SH-SY5Y (cell line): ENCODE measurements at regions not wholly inside any gene's neighbourhood (a gene's known extent, or its start where the extent isn't known, plus 50 kb on each side); places are given as distances from the start of the nearest gene placed in this dataset.

Source experiments
- GATA2 ChIP-seq: IDR thresholded peaks from 2 replicates; pipeline ENCODE4 v1.6.1; 2011; ENCODE audit warnings: mild to moderate bottlenecking, low read depth, low read length
- GATA3 ChIP-seq: IDR thresholded peaks from 2 replicates; pipeline ENCODE4 v1.6.1; 2011; ENCODE audit warnings: low read depth, mild to moderate bottlenecking, low read length, moderate library complexity

DNA sequence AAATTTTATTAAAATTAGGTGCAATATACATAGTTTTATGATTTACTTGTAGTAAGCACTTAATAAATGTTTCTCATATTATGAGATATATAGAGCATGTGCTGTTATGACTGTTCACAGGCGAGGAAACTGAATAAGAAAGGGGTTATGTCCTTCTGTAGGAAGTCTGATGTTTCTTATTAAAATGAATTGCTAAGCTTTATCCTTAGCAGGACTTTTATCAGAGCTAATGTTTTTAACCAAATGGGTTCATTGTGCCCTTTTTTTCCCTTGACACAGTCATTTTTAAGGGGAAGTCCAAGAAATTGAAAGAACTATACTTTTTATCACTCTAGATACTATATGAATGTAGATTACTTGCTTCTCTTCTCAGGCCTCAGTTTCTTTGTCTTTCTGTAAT, 285.2 kb downstream of the PTPRC start:
- TF ChIP-seq GATA3 (no peak), GATA2 (no peak)
